ENCODE measurements at regions not wholly inside any gene's neighbourhood (a gene's known extent, or its start where the extent isn't known, plus 50 kb on each side); places are given as distances from the start of the nearest gene placed in this dataset.
A peak's percentile ranks its signal among the peaks of the same experiment; 100 is the strongest.
"Not testable (repeated sequence)": the region's sequence is repeated elsewhere in the genome, so short reads cannot be mapped to it uniquely, and the experiment has no call there.

DNA sequence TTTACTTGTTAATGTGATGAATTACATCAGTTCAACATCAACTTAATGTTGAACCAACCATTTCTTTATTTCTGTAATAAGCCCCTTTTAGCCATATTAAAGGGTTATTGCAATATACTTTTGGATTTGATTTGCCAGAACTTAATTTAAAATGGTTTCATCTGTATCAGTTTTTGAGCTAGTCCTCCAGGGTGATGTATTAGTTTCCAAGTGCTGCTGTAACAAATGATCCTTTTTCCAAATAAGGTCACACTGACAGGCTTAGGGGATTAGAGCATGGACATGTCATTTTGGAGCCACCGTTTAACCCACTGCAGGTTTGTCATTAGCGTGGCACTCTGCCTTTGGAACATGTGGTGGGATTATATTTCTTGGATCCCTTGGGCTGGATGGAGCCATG is 244.8 kb upstream of the PLPP4 start:
- Histone ChIP-seq H3K4me3 (ENCODE audit: low read depth, low read length) (no peak overlapping the region), H3K27me3 (0 out of 2 replicates have a peak, but pooled peaks cover 3% of the 10 kb centered on the region), H3K9me3 (no peaks in the 10 kb centered on the region), H3K4me1 (no peaks in the 10 kb centered on the region), H3K36me3 (no peaks in the 10 kb centered on the region)
- TF ChIP-seq, protein P1, sequence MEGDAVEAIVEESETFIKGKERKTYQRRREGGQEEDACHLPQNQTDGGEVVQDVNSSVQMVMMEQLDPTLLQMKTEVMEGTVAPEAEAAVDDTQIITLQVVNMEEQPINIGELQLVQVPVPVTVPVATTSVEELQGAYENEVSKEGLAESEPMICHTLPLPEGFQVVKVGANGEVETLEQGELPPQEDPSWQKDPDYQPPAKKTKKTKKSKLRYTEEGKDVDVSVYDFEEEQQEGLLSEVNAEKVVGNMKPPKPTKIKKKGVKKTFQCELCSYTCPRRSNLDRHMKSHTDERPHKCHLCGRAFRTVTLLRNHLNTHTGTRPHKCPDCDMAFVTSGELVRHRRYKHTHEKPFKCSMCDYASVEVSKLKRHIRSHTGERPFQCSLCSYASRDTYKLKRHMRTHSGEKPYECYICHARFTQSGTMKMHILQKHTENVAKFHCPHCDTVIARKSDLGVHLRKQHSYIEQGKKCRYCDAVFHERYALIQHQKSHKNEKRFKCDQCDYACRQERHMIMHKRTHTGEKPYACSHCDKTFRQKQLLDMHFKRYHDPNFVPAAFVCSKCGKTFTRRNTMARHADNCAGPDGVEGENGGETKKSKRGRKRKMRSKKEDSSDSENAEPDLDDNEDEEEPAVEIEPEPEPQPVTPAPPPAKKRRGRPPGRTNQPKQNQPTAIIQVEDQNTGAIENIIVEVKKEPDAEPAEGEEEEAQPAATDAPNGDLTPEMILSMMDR (IDR thresholded peaks at IDR 0.05; ENCODE audit: low read depth, low read length): no peak
- DNase-seq: no peak

DNA sequence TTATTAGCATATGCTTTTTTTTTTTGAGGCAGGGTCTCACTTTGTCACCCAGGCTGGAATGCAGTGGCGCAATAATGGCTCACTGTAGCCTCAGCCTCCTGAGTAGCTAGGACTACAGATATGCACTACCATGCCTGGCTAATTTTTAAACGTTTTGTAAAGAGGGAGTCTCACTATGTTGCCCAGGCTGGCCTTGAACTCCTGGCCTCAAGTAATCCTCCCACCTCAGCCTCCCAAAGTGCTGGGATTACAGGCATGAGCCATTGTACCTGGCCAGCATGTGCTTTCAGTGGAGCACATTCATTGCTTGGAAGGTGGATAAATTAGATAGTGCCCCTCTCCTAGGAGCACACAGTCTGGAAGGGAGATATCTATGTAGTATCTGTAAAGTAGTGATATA is 243.7 kb upstream of the PLPP4 start:
- H3K9me3 ChIP-seq; H3K4me1 ChIP-seq; H3K36me3 ChIP-seq; DNase-seq; H3K27me3 ChIP-seq; H3K4me3 ChIP-seq (ENCODE audit: low read depth, low read length): not testable (repeated sequence)

DNA sequence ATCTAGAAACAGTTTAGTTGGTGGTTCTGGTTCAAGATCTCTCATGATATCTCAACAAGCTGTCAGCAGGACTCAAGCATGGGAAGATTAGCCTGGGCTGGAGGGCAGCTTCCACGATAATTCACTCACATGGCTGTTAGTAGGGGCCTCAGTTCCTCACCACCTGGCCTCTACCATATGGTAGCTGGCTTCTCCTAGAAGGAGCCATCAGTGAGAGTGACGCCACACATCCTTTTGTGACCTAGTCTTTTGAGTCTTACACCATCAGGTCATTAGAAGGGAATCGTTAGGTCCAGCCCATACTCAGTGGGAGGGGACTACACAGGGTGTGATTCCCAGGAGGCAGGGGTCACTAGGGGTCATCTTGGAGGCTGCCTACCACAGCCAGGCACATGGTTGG is 239.3 kb upstream of the PLPP4 start:
- Histone ChIP-seq H3K4me3 (ENCODE audit: low read depth, low read length) (no peak overlapping the region), H3K36me3 (no peaks in the 10 kb centered on the region), H3K4me1 (no peaks in the 10 kb centered on the region), H3K9me3 (no peaks in the 10 kb centered on the region), H3K27me3 (no peaks in the 10 kb centered on the region)
- DNase-seq: no peak
- TF ChIP-seq, protein P1 (IDR thresholded peaks at IDR 0.05; ENCODE audit: low read depth, low read length): no peak

DNA sequence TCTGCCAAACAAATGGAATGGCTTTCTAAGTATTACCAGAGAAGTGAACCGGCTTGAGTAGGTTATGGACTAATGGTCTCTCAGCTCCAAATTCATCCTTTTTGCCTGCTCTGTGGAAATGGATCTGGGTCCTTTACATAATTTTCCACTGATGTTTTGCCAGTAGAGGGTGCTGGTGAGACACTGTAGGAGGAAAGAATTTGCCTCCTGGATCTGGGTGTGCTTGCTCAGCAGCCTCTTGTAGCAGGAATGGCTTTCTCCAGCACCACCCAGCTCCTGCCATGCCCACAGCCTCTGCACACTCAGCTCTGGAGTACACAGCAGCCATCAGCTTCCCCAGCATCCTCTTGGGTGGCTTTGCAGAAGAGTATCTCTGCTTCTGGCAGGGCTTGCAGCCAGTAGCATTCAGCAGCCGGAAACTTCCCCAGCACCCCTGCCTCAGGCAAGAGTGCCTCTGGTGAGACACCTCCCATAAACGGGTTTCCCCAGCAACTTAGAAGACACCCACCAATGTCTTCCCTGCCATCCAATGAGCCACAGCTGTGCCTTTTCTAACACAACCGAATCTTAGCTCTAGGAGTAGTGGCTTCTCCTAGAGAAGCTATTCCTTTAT is 235.0 kb upstream of the PLPP4 start:
- no peaks in the 10 kb centered on the region for H3K27me3 ChIP-seq
- no peaks in the 10 kb centered on the region for H3K9me3 ChIP-seq
- H3K4me3 ChIP-seq (ENCODE audit: low read depth, low read length): no peak overlapping the region
- peak; percentile 72 for DNase-seq
- no peaks in the 10 kb centered on the region for H3K4me1 ChIP-seq
- H3K36me3 ChIP-seq: no peaks in the 10 kb centered on the region
- TF ChIP-seq, protein P1 (IDR thresholded peaks at IDR 0.05; ENCODE audit: low read depth, low read length): peak; percentile 86

DNA sequence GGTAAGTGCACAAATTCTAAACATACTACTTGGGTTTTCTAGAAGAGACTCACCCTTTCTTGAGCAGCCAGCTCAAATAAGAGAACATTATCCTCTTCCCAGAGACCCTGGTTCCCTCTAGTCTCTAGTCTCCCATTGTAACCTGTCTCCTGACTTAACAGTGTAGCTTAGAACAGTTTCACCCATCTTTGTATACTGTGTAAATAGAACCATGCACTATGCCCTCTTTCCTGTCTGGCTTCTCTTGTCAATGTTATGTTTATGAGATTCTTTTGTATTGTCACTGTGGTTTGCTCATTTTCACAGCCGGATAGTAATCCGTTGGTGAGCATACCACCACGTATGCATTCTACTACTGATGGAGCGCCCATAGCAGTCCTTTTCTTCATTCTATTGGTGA is 227.4 kb upstream of the PLPP4 start:
- Histone ChIP-seq H3K9me3 (no peaks in the 10 kb centered on the region), H3K4me1 (no peaks in the 10 kb centered on the region), H3K4me3 (ENCODE audit: low read depth, low read length) (no peak overlapping the region), H3K36me3 (no peaks in the 10 kb centered on the region), H3K27me3 (no peaks in the 10 kb centered on the region)
- no peak for DNase-seq
- TF ChIP-seq, protein P1 (IDR thresholded peaks at IDR 0.05; ENCODE audit: low read depth, low read length): no peak

DNA sequence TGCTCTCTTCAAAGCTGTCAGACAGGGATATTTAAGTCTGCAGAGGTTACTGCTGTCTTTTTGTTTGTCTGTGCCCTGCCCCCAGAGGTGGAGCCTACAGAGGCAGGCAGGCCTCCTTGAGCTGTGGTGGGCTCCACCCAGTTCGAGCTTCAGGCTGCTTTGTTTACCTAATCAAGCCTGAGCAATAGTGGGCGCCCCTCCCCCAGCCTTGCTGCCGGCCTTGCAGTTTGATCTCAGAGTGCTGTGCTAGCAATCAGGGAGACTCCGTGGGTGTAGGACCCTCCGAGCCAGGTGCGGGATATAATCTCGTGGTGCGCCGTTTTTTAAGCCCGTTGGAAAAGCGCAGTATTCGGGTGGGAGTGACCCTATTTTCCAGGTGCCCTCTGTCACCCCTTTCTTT is 217.3 kb upstream of the PLPP4 start:
- not testable (repeated sequence) for H3K27me3 ChIP-seq; H3K4me1 ChIP-seq; H3K36me3 ChIP-seq; H3K9me3 ChIP-seq; DNase-seq; H3K4me3 ChIP-seq (ENCODE audit: low read depth, low read length)

DNA sequence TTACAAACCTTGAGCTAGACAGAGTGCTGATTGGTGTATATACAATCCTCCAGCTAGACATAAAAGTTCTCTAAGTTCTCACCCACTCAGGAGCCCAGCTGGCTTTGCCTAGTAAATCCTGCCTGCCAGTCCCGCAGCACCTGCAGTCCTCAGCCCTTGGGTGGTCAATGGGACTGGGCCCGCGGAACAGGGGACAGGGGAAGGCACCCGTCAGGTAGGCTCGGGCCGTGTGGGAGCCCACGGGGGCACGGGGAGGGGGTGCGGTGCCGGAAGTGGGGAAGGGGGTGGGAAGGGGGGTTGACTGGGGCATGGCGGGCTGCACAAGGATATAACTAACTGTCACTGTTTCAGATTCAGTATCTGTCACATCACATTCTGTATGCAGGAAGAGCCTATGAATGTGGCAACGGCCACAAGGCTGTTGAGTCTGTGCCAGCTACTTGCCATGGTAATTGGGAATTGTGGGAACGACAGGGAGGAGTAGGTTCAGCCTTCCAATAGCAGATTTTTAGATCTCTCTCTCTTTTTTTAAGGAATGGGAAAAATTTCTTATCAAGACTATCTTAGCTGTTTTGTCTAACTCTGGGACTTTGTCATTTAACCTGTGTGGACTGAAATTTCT is 205.1 kb upstream of the PLPP4 start:
- no peak for DNase-seq
- TF ChIP-seq, protein P1 (IDR thresholded peaks at IDR 0.05; ENCODE audit: low read depth, low read length): no peak
- Histone ChIP-seq H3K4me1 (no peaks in the 10 kb centered on the region), H3K4me3 (ENCODE audit: low read depth, low read length) (no peak overlapping the region), H3K9me3 (no peaks in the 10 kb centered on the region), H3K36me3 (no peaks in the 10 kb centered on the region), H3K27me3 (peaks cover 3% of the 10 kb centered on the region; the same call in 1 of the 2 replicates)
